Motor neuron (in vitro differentiated cells): ENCODE measurements at regions not wholly inside any gene's neighbourhood (a gene's known extent, or its start where the extent isn't known, plus 50 kb on each side); places are given as distances from the start of the nearest gene placed in this dataset.

Experiments used
- ATAC-seq, 8 experiments: fragments of 200-7000 bp; cut with Tn5 transposase; replicated peaks in 6 of 8; 2 replicates each; pipeline ENCODE4 v1.8.0; 2021; ENCODE audit warnings: mild to moderate bottlenecking in 8 of 8, moderate library complexity in 8 of 8
- H3K27ac ChIP-seq, 2 donors: fragments of 250-450 bp; sonication (Bioruptor Pico); 2 replicates each; pipeline ENCODE4 v1.9.0; 2021; ENCODE audit warnings: antibody characterized with exemption in 2 of 2, mild to moderate bottlenecking in 2 of 2, moderate library complexity in 1 of 2
- H3K4me1 ChIP-seq, 2 donors: fragments of 250-450 bp; sonication (Bioruptor Pico); replicated peaks in 1 of 2; 2 replicates each; pipeline ENCODE4 v1.6.1; 2021; ENCODE audit warnings: antibody characterized with exemption in 2 of 2, mild to moderate bottlenecking in 2 of 2, moderate library complexity in 1 of 2
- H3K4me3 ChIP-seq, 5 donors: fragments of 250-450 bp; sonication (Bioruptor Pico); 2 replicates each; pipeline ENCODE4 v1.9.0; 2021; ENCODE audit warnings: antibody characterized with exemption in 5 of 5, mild to moderate bottlenecking in 5 of 5, moderate library complexity in 4 of 5
- WGBS, 10 experiments: fragments of 450-650 bp; shearing (Covaris generic); methylation state at CpG; one replicate each; pipeline ENCODE4 v1.0.0; 2022; 5-methylcytosine and 5-hydroxymethylcytosine counted together
- in situ Hi-C, 9 experiments: fragments of 400-800 bp; cut with MboI; loops; one replicate each; pipeline ENCODE4 v1.15.0; 2021; ENCODE audit warnings: low sequenced_read_pairs in 9 of 9, low pct_unique_long_range_greater_than_20kb in 2 of 9; ENCODE audit not compliant: unreplicated experiment in 9 of 9

DNA sequence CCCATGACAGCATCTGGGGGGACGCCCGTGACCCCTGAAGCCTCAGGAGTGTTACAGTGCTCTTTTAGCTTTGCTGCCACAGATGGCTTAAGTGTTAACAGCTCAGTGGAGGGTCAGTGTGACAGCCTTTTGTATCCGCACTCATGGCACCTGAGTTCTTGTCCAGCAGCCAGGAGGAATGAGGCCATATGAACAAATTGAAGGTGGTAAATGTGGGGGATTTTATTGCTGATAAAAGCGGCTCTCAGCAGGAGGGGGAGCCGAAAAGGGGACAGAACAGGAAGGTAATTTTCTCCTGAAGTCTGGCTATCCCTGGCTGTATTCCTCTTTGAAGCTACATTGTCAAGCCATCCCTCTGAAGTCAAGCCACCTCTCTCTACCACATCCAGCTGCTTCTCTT, 441.0 kb downstream of the RAPGEF2 start:
- ATAC-seq: no peak
- no peak overlapping the region for H3K4me3 ChIP-seq
- WGBS, 10 experiments: 0 to 100% (median 50%) methylated on average over 1 to 3 of the region's 5 CpGs; no CpG with 5 or more reads in 5 of the 10 experiments
- H3K27ac ChIP-seq: no peak overlapping the region
- H3K4me1 ChIP-seq: peaks cover 0 to 3% of the 10 kb centered on the region in 2 donors
- in situ Hi-C loops: no loop called here

DNA sequence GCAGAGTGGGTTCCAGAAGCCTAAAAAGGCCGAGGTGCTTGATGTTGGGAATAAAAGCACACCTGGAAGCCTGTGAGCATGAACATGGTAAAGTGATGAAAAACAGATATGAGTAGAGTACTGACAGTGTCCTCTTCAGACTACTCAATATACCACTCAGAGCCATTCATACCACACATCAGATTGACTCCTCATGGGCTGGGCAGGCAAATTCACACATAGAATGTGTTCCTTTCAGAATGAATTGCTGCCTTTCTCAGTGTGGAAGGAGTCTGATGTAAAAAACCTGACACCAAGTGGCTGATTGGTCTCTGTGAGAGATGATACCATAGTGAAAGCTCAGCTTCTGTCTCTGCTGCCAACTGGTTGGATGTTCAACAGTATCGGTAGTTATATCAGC, 442.7 kb downstream of the RAPGEF2 start:
- H3K4me1 ChIP-seq: peaks cover 0 to 3% of the 10 kb centered on the region in 2 donors
- WGBS, 10 experiments: 0 to 100% (median 70%) methylated on average over 1 to 2 of the region's 2 CpGs; no CpG with 5 or more reads in 4 of the 10 experiments
- in situ Hi-C loops: no loop called here
- no peak overlapping the region for H3K4me3 ChIP-seq
- no peak overlapping the region for H3K27ac ChIP-seq
- no peak for ATAC-seq

DNA sequence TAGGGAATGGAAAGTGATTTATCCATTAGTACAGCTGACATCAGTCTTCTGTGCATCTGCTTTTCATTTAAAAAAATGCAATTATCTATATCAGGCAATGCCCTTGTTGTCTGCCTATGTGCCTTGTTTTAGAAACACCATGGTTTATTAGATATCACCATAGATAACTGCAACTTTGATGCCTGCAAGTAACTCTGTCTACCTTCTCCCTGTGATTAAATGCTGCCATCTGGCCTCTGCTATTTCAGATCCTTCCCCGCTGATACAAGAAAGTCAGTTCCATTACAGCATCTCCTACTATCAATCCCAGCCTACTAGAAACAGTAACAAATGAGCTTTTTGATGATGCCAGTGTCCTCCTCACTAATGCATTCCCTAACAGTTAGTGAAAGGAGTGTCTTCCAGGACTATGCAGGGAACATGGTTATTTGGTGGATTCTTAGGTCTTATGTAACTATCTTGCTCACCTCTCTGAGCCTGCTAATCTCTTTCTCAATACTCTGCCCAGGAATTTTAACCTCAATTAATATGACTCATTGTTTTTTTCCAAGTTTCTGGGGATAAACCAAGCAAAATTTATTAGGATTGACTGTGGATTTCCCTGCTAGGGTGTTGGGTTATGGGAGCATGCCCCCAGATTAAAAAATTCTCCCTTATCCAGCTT, 444.9 kb downstream of the RAPGEF2 start:
- 33 to 100% (median 61%) methylated on average over 1 of the region's 1 CpG; no CpG with 5 or more reads in 4 of the 10 experiments for WGBS, 10 experiments
- no peak for ATAC-seq
- in situ Hi-C loops: no loop called here

DNA sequence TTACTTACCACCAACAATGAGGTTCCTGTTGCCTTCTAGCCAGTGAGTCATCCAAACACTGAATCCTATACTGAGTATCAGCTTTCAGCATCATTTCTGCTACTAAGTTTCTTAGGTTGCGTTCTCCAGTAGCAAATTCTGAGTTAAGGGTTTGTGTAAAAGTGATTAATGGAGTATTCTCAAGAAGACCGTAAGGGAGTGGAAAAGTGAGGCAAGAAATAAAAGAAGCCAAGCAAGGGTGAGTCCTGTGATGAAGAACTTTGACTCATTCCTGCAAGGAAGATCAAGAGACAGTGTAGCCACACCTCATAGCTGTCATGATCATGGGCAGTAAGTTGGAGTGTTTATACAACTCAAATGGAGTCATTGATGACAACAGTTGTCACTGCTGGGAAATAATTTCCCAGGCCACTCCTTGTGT, 446.2 kb downstream of the RAPGEF2 start:
- Histone ChIP-seq H3K4me3 (no peak overlapping the region), H3K27ac (no peak overlapping the region), H3K4me1 (no peaks in the 10 kb centered on the region)
- peak in 2 of 8 experiments; percentile 89 to 95 for ATAC-seq
- 0 to 100% (median 57%) methylated on average over 1 to 2 of the region's 2 CpGs; no CpG with 5 or more reads in 2 of the 10 experiments for WGBS, 10 experiments
- in situ Hi-C loops: no loop called here

More for the DNA sequence above, 444.9 kb downstream of the RAPGEF2 start:
- no peak overlapping the region for H3K4me3 ChIP-seq
- no peaks in the 10 kb centered on the region for H3K4me1 ChIP-seq
- no peak overlapping the region for H3K27ac ChIP-seq

DNA sequence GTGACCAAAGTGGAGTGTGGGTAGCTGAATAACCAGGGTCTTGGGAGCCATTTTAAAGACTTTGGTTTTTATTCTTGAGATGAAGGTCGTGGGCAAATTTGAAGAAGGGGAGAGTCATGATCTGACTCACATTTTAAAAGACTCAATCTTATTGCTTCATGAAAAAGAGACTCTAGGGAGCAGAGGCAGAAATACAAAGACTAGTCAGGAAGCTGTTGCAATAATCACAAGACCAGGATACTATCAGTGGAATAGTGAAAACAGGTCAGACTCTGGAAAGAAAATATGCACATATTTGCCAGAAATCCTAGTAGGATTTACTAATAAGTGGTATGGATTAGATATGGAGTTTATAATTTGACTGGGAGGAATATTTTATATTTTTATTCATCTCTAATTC, 448.4 kb downstream of the RAPGEF2 start:
- H3K4me3 ChIP-seq: no peak overlapping the region
- H3K27ac ChIP-seq: no peak overlapping the region
- WGBS, 10 experiments: 0 to 100% (median 27%) methylated on average over 1 of the region's 1 CpG; no CpG with 5 or more reads in 2 of the 10 experiments
- no peaks in the 10 kb centered on the region for H3K4me1 ChIP-seq
- ATAC-seq: no peak
- in situ Hi-C loops: no loop called here

DNA sequence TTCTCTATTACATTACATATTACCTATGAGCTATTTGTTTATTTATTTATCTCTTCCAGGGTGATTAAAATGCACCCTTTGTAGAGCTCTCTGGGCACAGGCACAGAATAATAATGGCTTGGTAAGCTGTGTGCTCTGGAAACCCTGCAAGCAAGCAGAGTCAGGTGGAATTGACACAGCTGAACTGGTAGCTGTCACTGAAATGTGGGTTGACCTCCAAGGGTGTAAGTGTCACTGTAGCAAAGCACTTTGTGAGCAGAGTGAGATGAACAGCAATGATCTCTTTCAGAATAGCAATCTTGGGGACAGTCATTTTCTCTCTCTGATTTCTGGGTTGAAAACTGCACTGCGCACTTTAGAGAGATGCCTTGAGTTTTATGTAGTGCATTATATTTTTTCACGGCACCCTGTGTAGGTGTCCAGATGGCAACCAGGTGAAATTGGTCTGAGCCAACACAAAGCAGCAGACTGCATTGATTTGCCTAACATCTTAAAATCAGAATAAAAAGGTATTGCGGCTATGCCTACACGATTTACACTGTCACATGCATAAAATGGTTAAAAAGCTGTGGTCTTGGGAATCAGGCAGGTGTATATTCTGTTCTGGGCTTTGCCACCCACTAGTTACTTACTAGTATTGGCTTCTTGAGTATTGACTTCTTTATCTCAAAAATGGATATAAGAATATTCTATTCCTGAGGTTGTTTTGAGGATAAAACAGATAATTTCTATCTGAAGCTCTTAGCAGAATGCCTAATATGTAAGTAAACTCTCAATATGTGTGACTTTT, 450.3 kb downstream of the RAPGEF2 start:
- 0 to 90% (median 80%) methylated on average over 1 to 4 of the region's 4 CpGs; no CpG with 5 or more reads in 3 of the 10 experiments for WGBS, 10 experiments
- H3K4me3 ChIP-seq: no peak overlapping the region
- no peak overlapping the region for H3K27ac ChIP-seq
- ATAC-seq: peak in 1 of 8 experiments; percentile 36
- in situ Hi-C loops: no loop called here
- no peaks in the 10 kb centered on the region for H3K4me1 ChIP-seq

DNA sequence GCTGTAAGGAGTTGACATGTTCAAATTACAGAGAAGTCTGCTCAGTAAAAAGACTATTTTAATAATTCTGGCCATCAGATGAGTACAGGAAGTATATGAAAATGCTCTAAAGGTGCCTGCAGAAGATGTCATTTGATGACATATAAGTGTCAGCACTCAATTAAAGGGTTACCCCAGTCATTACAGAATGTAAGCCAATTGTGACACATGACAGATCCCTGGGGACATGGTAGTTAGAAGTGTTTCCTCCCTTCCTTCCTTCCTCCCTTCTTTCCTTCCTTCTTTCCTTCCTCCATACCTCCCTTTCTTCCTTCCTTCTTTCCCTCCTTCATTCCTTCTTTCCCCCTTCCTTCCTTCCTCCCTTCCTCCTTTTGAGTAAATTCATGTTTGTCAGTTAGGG, 453.0 kb downstream of the RAPGEF2 start:
- no peak overlapping the region for H3K27ac ChIP-seq
- H3K4me3 ChIP-seq: no peak overlapping the region
- ATAC-seq: no peak
- in situ Hi-C loops: no loop called here
- no peaks in the 10 kb centered on the region for H3K4me1 ChIP-seq

DNA sequence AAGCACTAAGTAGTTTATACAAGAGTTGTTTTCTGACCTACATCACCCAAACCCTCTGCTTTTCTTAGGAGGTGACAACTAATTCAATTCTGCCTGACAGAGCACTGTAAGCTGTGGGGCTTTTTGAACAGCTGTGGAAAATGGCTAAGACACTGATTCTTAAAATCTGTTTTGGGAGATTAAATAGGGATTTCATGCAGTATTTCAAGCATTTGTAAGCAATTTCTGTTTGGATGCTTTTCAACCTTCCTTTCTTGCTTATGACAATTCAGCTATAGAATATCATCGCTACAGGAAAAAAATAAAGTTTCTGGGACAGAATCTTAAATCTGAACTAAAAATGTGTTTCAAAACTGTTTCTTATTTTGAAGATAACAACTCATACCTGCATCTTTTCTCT, 459.5 kb downstream of the RAPGEF2 start:
- in situ Hi-C loops: no loop called here
- no peak for ATAC-seq
- H3K4me3 ChIP-seq: no peak overlapping the region
- H3K4me1 ChIP-seq: no peaks in the 10 kb centered on the region
- no peak overlapping the region for H3K27ac ChIP-seq
- 0 to 100% (median 80%) methylated on average over 1 of the region's 1 CpG for WGBS, 10 experiments

DNA sequence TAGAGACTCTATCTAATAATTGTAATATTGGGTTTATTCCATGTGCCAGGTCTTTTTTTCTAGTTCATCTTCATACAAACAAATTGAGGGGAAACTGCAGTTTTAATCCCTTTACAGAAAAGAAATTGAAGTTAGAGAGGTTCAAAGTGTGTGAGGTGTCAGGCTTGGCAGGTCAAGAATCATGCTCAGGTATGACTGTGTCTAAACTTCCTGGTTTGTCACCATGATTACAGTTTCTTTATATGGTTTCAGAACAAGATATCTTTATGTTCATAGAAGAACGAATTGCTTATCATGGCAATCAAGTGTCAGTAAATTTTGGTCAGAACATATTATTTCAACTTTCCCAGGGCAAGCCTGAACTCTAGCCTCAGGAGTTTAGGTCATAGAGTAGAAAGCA, 460.4 kb downstream of the RAPGEF2 start:
- in situ Hi-C loops: no loop called here
- WGBS, 10 experiments: 0 to 83% (median 63%) methylated on average over 1 of the region's 1 CpG; no CpG with 5 or more reads in 1 of the 10 experiments

DNA sequence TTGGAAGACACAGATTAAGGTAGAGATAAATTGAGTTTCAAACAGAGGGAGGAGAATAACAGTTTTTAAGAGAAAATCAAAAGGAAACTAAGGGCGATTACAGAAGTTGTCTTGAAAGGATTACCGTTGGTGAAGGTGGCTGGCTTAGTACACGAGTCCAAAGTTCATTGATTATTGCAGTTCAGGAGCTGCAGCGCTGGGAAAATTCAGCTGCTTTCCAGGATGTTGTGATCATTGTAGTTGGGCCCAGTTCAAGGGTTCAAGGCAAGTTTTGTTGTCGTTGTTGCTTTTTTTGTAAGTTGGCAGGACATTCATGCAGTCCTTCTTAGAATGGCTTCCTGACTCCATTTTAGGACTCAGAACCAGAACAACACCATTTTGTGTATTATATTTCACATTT, 461.7 kb downstream of the RAPGEF2 start:
- no peak overlapping the region for H3K27ac ChIP-seq
- in situ Hi-C loops: no loop called here
- no peaks in the 10 kb centered on the region for H3K4me1 ChIP-seq
- WGBS, 10 experiments: 0 to 100% (median 47%) methylated on average over 2 to 5 of the region's 5 CpGs; no CpG with 5 or more reads in 1 of the 10 experiments
- H3K4me3 ChIP-seq: no peak overlapping the region
- no peak for ATAC-seq

More for the DNA sequence above, 460.4 kb downstream of the RAPGEF2 start:
- Histone ChIP-seq H3K4me1 (no peaks in the 10 kb centered on the region), H3K27ac (no peak overlapping the region), H3K4me3 (no peak overlapping the region)
- ATAC-seq: no peak

DNA sequence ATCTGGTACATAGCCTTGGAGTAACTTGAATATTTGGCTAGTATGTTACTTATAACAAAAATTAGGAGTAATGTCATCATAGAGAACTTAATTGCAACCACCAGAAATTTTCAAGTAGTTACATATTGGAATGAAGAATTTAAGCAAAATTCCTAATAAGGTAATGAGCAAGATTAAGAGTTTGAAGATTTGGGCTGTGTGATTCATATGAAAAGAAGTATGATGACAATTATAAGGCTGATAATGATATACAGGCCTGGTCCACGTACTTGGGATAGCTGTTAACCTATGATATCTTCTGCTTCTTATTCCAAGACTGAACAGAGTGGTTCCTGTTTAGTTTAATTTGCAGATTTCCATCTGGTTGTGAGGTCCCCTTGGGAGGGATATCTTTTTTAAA, 463.9 kb downstream of the RAPGEF2 start:
- WGBS, 10 experiments: 0 to 86% (median 47%) methylated on average over 1 of the region's 1 CpG; no CpG with 5 or more reads in 4 of the 10 experiments
- H3K4me3 ChIP-seq: no peak overlapping the region
- ATAC-seq: no peak
- H3K27ac ChIP-seq: no peak overlapping the region
- in situ Hi-C loops: no loop called here
- no peaks in the 10 kb centered on the region for H3K4me1 ChIP-seq

DNA sequence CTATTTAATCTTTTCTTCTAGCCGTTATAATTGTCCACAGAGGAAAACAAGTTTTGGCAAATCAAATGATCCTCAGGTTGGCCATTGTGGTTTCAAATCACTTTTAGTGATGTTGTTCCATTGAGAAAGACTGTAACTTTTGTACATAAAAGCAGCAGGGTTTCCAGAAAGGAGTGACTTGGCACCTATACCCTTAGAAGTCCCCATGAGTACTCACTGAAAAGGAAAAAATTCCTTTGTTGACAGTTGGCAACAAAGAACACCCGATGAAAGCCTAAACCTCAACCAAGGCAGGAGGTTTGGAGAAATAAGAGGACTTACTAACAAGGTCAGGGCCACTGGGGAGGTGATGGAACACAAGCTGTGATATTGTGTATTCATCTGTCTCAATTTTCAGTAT, 474.4 kb downstream of the RAPGEF2 start:
- no peak for ATAC-seq
- Histone ChIP-seq H3K4me1 (no peaks in the 10 kb centered on the region), H3K27ac (no peak overlapping the region), H3K4me3 (no peak overlapping the region)
- in situ Hi-C loops: no loop called here
- WGBS, 10 experiments: 0 to 92% (median 80%) methylated on average over 1 to 2 of the region's 2 CpGs

DNA sequence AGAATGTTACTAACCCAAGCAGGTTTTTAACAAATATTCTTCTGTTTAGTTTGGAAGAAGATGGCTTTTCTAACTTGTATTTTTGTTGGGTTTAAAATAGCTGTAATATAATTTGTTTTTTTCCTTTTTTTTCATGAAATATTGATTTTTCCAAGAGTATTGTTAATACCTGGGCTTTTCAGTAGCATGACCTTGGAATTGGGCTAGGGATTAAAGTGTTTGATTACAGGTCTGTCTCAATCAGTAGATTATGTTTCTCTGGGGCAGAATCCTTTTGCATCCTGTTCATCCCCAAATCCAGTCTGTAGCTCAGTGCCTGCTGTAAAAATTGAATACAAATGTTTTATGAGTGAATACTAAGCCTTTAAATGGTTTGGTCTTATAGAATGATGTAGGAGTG, 479.8 kb downstream of the RAPGEF2 start:
- in situ Hi-C loops: no loop called here
- H3K4me3 ChIP-seq: no peak overlapping the region
- no peak for ATAC-seq
- no peak overlapping the region for H3K27ac ChIP-seq
- no peaks in the 10 kb centered on the region for H3K4me1 ChIP-seq
